Testis (tissue), 2 donors: ENCODE measurements at regions not wholly inside any gene's neighbourhood (a gene's known extent, or its start where the extent isn't known, plus 50 kb on each side); places are given as distances from the start of the nearest gene placed in this dataset.
A peak's percentile ranks its signal among the peaks of the same experiment; 100 is the strongest.

Source experiments
- DNase-seq: peaks from one replicate; pipeline ENCODE4 v3.0.0-alpha.2; 2019
- H3K27ac ChIP-seq, 2 donors: fragments of 200-600 bp; sonication (generic); one replicate each; pipeline ENCODE4 v1.5.1; 2019
- H3K27me3 ChIP-seq: fragments of 200-600 bp; sonication (generic); one replicate; pipeline ENCODE4 v1.5.1; 2019
- H3K36me3 ChIP-seq: fragments of 200-600 bp; sonication (generic); one replicate; pipeline ENCODE4 v1.5.1; 2017; ENCODE audit warnings: low read depth; ENCODE audit errors: missing control alignments
- H3K4me1 ChIP-seq: fragments of 200-600 bp; sonication (generic); one replicate; pipeline ENCODE4 v1.5.1; 2019
- H3K4me3 ChIP-seq, 2 donors: fragments of 200-600 bp; sonication (generic); one replicate each; pipeline ENCODE4 v1.5.1; 2017 to 2019
- H3K9me3 ChIP-seq: fragments of 200-600 bp; sonication (generic); one replicate; pipeline ENCODE4 v1.5.1; 2017
- CTCF ChIP-seq, 3 experiments: fragments of 450-650 bp in 2 of 3; fragments of 200-600 bp in 1 of 3; sonication (generic) in 1 of 3; IDR thresholded peaks; one replicate each; pipeline ENCODE4 v1.5.1; 2016 to 2019; ENCODE audit warnings: antibody characterized with exemption in 3 of 3, mild to moderate bottlenecking in 2 of 3, moderate library complexity in 1 of 3
- POLR2A ChIP-seq: fragments of 450-650 bp; IDR thresholded peaks from one replicate; pipeline ENCODE4 v1.6.1; 2017; ENCODE audit warnings: antibody characterized with exemption, mild to moderate bottlenecking, moderate library complexity
- WGBS, 2 donors: methylation state at CpG; one replicate each; pipeline ENCODE4 v1.1.5; 2018; 5-methylcytosine and 5-hydroxymethylcytosine counted together
- intact Hi-C: fragments of 100-400 bp; cut with DNase I; formaldehyde crosslinking; loops from one replicate; pipeline ENCODE4 v1.15.1; 2023; ENCODE audit warnings: low total_unique reads

GRCh38 chr20:4095639-4096038 is 53.0 kb upstream of the SMOX start:
- no peaks in the 10 kb centered on the region for H3K4me1 ChIP-seq
- 41 to 69% methylated on average over 2 of the region's 2 CpGs for WGBS, 2 donors
- H3K4me3 ChIP-seq: no peak overlapping the region
- TF ChIP-seq CTCF (IDR thresholded peaks at IDR 0.05) (no peak), POLR2A (no peak)
- no peak for DNase-seq
- H3K36me3 ChIP-seq: no peaks in the 10 kb centered on the region
- H3K27me3 ChIP-seq: no peaks in the 10 kb centered on the region
- intact Hi-C loops: no loop called here
- H3K9me3 ChIP-seq: no peaks in the 10 kb centered on the region
- no peak overlapping the region for H3K27ac ChIP-seq

GRCh38 chr20:4091490-4092479 is 56.8 kb upstream of the SMOX start:
- Histone ChIP-seq H3K36me3 (no peaks in the 10 kb centered on the region), H3K27me3 (no peaks in the 10 kb centered on the region), H3K4me3 (no peak overlapping the region), H3K4me1 (no peaks in the 10 kb centered on the region), H3K9me3 (no peaks in the 10 kb centered on the region), H3K27ac (no peak overlapping the region)
- intact Hi-C loops: no loop called here
- TF ChIP-seq POLR2A (no peak), CTCF (IDR thresholded peaks at IDR 0.05) (peak in 2 of 3 experiments; percentile 62 to 68)
- 53 to 58% methylated on average over 16 to 24 of the region's 24 CpGs for WGBS, 2 donors
- DNase-seq: peak; percentile 67

GRCh38 chr20:4090756-4091489 is 57.7 kb upstream of the SMOX start:
- Histone ChIP-seq H3K9me3 (no peaks in the 10 kb centered on the region), H3K27me3 (no peaks in the 10 kb centered on the region), H3K4me1 (no peaks in the 10 kb centered on the region), H3K36me3 (no peaks in the 10 kb centered on the region), H3K27ac (no peak overlapping the region), H3K4me3 (no peak overlapping the region)
- no peak for DNase-seq
- intact Hi-C loops: no loop called here
- 65 to 76% methylated on average over 6 of the region's 6 CpGs for WGBS, 2 donors
- no peak for TF ChIP-seq POLR2A
- TF ChIP-seq CTCF (IDR thresholded peaks at IDR 0.05): no peak

- Histone ChIP-seq H3K27ac (no peak overlapping the region), H3K4me1 (peaks cover 5% of the 10 kb centered on the region), H3K36me3 (no peaks in the 10 kb centered on the region), H3K27me3 (no peaks in the 10 kb centered on the region), H3K9me3 (no peaks in the 10 kb centered on the region), H3K4me3 (no peak overlapping the region)
- 95 to 96% methylated on average over 8 to 11 of the region's 11 CpGs for WGBS, 2 donors
- intact Hi-C loops: loop anchor here (10.0 kb wide), 1 partner anchor 75 kb away; the partner anchor contains the start of gene RNF24
- TF ChIP-seq CTCF (IDR thresholded peaks at IDR 0.05) (no peak), POLR2A (no peak)
- no peak for DNase-seq
These were observed 58.7 kb upstream of the SMOX start for GRCh38 chr20:4089756-4090487.
